Stimulated activated CD4-positive, alpha-beta T cell treated with anti-CD3 and anti-CD28 coated beads, Interleukin-15, amount 100 ng/mL, for 24 hours (primary cell): ENCODE measurements at regions not wholly inside any gene's neighbourhood (a gene's known extent, or its start where the extent isn't known, plus 50 kb on each side); places are given as distances from the start of the nearest gene placed in this dataset.
A peak's percentile ranks its signal among the peaks of the same experiment; 100 is the strongest.

ENCODE experiments used
- DNase-seq: peaks from one replicate; pipeline ENCODE4 v3.0.0-alpha.2; 2020

GRCh38 chr13:31081316-31081715, 80.4 kb downstream of the HSPH1 start:
- DNase-seq, result no peak

- DNase-seq, result no peak
These were observed 86.9 kb downstream of the HSPH1 start for GRCh38 chr13:31074756-31075155.

- peak; percentile 62 for DNase-seq
These were observed 87.6 kb downstream of the HSPH1 start for GRCh38 chr13:31073859-31074718.

GRCh38 chr13:31072041-31072440, 89.7 kb downstream of the HSPH1 start:
- no peak for DNase-seq

GRCh38 chr13:31069808-31070534, 91.7 kb downstream of the HSPH1 start:
- DNase-seq, result no peak

- no peak for DNase-seq
These were observed 93.6 kb downstream of the HSPH1 start for GRCh38 chr13:31068119-31068423.

GRCh38 chr13:31067416-31068118, 94.1 kb downstream of the HSPH1 start:
- DNase-seq, result no peak

- no peak for DNase-seq
These were observed 97.1 kb downstream of the HSPH1 start for GRCh38 chr13:31064636-31065035.

- DNase-seq, result no peak
These were observed 97.9 kb downstream of the HSPH1 start for GRCh38 chr13:31063772-31064171.

- no peak for DNase-seq
These were observed 101.0 kb downstream of the HSPH1 start for GRCh38 chr13:31060655-31061054.

- no peak for DNase-seq
These were observed 101.5 kb downstream of the HSPH1 start for GRCh38 chr13:31060220-31060619.

GRCh38 chr13:31057403-31058033, 104.2 kb downstream of the HSPH1 start:
- no peak for DNase-seq

- no peak for DNase-seq
These were observed 104.9 kb downstream of the HSPH1 start for GRCh38 chr13:31056644-31057271.

GRCh38 chr13:31055589-31055988, 106.1 kb downstream of the HSPH1 start:
- DNase-seq, result no peak

- DNase-seq, result no peak
These were observed 107.1 kb downstream of the HSPH1 start for GRCh38 chr13:31054632-31055031.

GRCh38 chr13:31053896-31054295, 107.8 kb downstream of the HSPH1 start:
- no peak for DNase-seq

GRCh38 chr13:31053091-31053490, 108.6 kb downstream of the HSPH1 start:
- no peak for DNase-seq

GRCh38 chr13:31052478-31052877, 109.2 kb downstream of the HSPH1 start:
- no peak for DNase-seq

- DNase-seq, result no peak
These were observed 109.7 kb downstream of the HSPH1 start for GRCh38 chr13:31051999-31052398.

- no peak for DNase-seq
These were observed 111.0 kb downstream of the HSPH1 start for GRCh38 chr13:31050486-31051400.

GRCh38 chr13:31049833-31050232, 111.9 kb downstream of the HSPH1 start:
- no peak for DNase-seq

GRCh38 chr13:31049083-31049482, 112.6 kb downstream of the HSPH1 start:
- no peak for DNase-seq
